Kidney epithelial cell (primary cell): ENCODE measurements at regions not wholly inside any gene's neighbourhood (a gene's known extent, or its start where the extent isn't known, plus 50 kb on each side); places are given as distances from the start of the nearest gene placed in this dataset.
"Not testable (repeated sequence)": the region's sequence is repeated elsewhere in the genome, so short reads cannot be mapped to it uniquely, and the experiment has no call there.

Source experiments
- DNase-seq: peaks from one replicate; pipeline ENCODE4 v3.0.0-alpha.2; 2010; ENCODE audit warnings: low read depth
- H3K27me3 ChIP-seq: 2 replicates; pipeline ENCODE4 v1.6.0; 2011; ENCODE audit warnings: low read length; ENCODE audit not compliant: control insufficient read depth, insufficient read depth
- H3K36me3 ChIP-seq: 2 replicates; pipeline ENCODE4 v1.5.1; 2011; ENCODE audit warnings: low read length; ENCODE audit not compliant: control insufficient read depth, insufficient read depth
- H3K4me3 ChIP-seq: 2 replicates; pipeline ENCODE4 v1.5.1; 2011; ENCODE audit warnings: low read depth, mild to moderate bottlenecking, control low read depth, low read length
- TF ChIP-seq, protein P1 (sequence below): IDR thresholded peaks from 2 replicates; pipeline ENCODE4 v1.5.1; 2011; ENCODE audit warnings: mild to moderate bottlenecking, moderate library complexity, low read length, control low read depth, inconsistent platforms; ENCODE audit not compliant: insufficient read depth, poor library complexity, severe bottlenecking

DNA sequence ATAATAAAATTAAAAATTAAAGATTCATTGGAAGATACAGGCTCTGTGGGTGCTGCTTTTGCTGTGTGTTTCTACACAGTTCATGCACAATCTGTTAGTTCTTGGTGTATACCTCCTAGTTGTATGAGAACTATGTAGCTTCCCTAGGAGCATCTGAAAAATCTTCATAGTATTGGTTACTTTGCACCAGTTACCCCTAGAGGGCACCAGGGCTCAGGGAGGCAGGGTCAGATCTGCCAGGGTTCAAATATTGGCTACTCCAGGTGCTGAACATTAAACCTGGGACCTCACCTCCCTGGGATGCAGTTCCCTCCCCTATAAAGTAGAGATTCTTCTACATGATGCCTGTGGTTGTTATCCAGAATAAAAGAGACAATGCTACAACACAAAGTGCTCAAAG, 583.0 kb upstream of the CDH11 start:
- Histone ChIP-seq H3K36me3 (no peaks in the 10 kb centered on the region), H3K4me3 (no peak overlapping the region), H3K27me3 (no peaks in the 10 kb centered on the region)
- no peak for DNase-seq
- TF ChIP-seq, protein P1, sequence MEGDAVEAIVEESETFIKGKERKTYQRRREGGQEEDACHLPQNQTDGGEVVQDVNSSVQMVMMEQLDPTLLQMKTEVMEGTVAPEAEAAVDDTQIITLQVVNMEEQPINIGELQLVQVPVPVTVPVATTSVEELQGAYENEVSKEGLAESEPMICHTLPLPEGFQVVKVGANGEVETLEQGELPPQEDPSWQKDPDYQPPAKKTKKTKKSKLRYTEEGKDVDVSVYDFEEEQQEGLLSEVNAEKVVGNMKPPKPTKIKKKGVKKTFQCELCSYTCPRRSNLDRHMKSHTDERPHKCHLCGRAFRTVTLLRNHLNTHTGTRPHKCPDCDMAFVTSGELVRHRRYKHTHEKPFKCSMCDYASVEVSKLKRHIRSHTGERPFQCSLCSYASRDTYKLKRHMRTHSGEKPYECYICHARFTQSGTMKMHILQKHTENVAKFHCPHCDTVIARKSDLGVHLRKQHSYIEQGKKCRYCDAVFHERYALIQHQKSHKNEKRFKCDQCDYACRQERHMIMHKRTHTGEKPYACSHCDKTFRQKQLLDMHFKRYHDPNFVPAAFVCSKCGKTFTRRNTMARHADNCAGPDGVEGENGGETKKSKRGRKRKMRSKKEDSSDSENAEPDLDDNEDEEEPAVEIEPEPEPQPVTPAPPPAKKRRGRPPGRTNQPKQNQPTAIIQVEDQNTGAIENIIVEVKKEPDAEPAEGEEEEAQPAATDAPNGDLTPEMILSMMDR: peak; percentile 26

DNA sequence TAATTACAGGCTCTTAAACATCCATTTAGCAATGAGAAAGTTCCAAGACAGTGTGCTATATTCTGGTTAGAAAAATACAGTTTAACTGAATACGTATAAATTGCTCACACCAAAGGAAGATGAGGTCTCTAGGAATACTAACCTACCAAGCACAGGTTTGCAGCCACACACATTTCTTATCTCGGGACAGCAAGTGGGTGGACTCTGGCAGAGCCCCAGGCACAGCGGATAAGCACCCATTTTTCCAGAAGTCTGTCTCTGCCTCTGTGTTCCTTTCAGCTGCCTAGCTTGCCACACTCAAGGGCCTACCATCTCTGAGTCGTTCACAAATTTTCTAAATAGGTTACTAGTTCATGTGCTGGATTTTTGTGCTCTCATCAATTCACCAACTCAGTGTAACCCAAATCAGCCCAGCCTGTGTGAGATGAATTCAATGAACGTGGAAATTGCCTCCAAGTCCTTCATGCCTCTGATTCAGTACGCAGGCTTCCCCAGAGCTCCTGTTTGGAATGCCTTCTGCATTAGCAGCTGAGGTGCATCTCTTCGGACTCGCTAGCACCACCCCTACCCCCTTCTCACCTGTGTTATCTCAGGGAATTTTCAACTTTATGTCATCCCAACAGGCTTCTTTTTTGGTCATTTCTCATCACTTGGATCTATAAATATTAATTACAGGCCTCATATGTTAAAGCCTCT, 581.0 kb upstream of the CDH11 start:
- Histone ChIP-seq H3K27me3 (no peaks in the 10 kb centered on the region), H3K4me3 (no peak overlapping the region), H3K36me3 (no peaks in the 10 kb centered on the region)
- no peak for DNase-seq
- TF ChIP-seq, protein P1: no peak

DNA sequence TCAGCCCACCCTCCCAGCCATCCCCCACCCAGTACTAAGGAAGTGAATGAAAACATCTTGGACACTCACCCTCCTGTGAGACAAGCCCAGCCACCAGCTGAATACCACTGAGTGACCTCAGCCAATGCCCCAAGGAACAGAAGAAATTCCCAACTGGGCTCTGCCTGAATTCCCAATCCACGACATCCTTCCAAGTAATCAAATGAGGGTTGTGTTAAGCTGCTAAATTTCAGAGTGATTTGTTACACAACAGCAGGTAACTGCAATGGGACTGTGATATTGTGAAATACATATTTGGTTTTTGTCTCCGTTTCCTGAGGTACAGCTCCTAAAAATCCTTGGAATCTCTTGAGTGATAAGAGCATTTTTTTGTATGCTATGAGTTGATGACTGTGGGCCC, 578.7 kb upstream of the CDH11 start:
- TF ChIP-seq, protein P1: no peak
- Histone ChIP-seq H3K27me3 (no peaks in the 10 kb centered on the region), H3K36me3 (no peaks in the 10 kb centered on the region), H3K4me3 (no peak overlapping the region)
- DNase-seq: no peak

DNA sequence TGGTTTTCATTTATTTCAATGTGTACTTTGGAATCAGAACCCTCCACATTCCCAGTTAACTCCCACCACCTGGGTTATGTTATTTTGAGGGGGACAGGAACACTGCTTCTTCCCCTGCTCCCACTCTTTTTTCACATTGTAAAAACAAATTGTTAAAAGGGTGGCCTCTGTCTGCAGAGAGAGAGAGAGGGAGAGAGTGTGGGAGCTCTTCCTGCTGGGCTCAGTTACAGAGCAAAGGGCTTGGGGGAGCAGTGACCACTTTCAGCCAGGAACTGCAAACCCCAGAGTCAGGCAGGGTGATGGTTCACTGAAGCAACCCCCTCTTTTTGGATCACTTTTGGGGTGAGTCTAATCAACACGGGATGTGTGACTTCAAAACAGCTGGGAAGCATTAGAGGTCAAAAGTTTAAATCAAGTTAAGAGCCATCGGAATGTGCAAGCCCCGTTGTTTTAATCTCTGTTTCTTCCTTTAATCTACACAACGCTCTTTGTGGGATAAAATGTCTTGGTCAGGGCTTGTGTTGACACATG, 577.0 kb upstream of the CDH11 start:
- Histone ChIP-seq H3K27me3 (no peaks in the 10 kb centered on the region), H3K4me3 (no peak overlapping the region), H3K36me3 (no peaks in the 10 kb centered on the region)
- no peak for DNase-seq
- TF ChIP-seq, protein P1: no peak

DNA sequence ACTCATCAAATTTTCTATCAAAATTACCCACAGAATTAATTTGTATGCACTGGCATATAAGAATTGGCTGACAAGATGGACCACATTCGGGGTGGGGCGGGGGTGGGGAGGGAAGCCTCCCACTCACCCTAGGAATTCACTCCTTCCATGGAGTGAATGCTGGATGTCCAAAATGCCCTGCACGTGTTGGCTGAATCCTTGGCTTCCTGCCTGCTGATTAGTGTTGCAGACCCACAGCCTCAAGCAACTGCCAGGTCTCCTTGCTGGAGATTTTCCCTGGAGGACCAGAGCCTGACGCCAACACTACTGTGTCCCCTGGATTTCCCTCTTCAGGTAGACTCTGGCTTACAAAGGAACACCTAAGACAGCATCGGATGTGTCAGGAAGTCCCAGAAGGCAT, 575.7 kb upstream of the CDH11 start:
- DNase-seq: no peak
- TF ChIP-seq, protein P1: no peak
- H3K4me3 ChIP-seq: no peak overlapping the region

DNA sequence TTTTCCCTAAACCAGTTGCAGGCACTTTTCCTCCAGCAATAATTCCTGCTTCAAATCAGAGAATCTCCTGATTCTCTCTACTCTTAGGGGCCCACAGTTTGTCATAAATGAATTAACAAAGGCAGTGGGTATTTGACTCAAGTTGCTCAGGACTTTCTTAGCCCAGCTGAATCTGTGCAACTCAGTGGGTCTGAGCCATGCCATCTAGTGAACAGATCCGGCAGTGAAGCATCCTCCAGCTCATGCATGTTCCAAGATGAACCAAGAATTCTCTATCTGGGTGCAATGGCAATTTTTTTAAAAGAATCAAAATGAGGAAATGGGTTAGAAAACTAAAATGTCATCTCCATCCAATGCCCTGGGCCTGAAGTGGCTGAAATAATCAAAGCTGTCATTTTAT, 575.2 kb upstream of the CDH11 start:
- Histone ChIP-seq H3K36me3 (no peaks in the 10 kb centered on the region), H3K4me3 (no peak overlapping the region), H3K27me3 (no peaks in the 10 kb centered on the region)
- DNase-seq: no peak
- TF ChIP-seq, protein P1: no peak

More for the DNA sequence above, 575.7 kb upstream of the CDH11 start:
- no peaks in the 10 kb centered on the region for H3K36me3 ChIP-seq
- H3K27me3 ChIP-seq: no peaks in the 10 kb centered on the region

DNA sequence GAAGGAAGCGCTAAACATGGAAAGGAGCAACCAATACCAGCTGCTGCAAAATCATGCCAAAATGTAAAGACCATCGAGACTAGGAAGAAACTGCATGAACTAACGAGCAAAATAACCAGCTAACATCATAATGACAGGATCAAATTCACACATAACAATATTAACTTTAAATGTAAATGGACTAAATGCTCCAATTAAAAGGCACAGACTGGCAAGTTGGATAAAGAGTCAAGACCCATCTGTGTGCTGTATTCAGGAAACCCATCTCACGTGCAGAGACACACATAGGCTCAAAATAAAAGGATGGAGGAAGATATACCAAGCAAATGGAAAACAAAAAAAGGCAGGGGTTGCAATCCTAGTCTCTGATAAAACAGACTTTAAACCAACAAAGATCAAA, 570.0 kb upstream of the CDH11 start:
- H3K27me3 ChIP-seq, H3K4me3 ChIP-seq, H3K36me3 ChIP-seq, DNase-seq: not testable (repeated sequence)
